ENCODE measurements at regions not wholly inside any gene's neighbourhood (a gene's known extent, or its start where the extent isn't known, plus 50 kb on each side); places are given as distances from the start of the nearest gene placed in this dataset.

GRCh38 chr11:16554361-16554760 is 184.1 kb upstream of the C11orf58 start:
- H3K4me3 ChIP-seq (ENCODE audit: insufficient read depth in 1 of 2, low read depth in 1 of 2, low read length in 2 of 2), result no peak overlapping the region
- H3K14ac ChIP-seq (ENCODE audit: low read length in 2 of 2), result no peak overlapping the region
- no peak overlapping the region for H3K27ac ChIP-seq (ENCODE audit: low read length, poor library complexity, severe bottlenecking)
- no peak overlapping the region for H4K91ac ChIP-seq (ENCODE audit: low read length)
- no peak for DNase-seq
- H3K18ac ChIP-seq (ENCODE audit: low read depth in 1 of 2, low read length in 2 of 2), result no peak overlapping the region
- no peak overlapping the region for H3K4me2 ChIP-seq (ENCODE audit: low read length, poor library complexity, severe bottlenecking)
- H2BK120ac ChIP-seq (ENCODE audit: low read depth, low read length), result no peak overlapping the region
- H2BK5ac ChIP-seq (ENCODE audit: low read depth, low read length, poor library complexity, severe bottlenecking), result no peak overlapping the region
- no peak overlapping the region for H3K4ac ChIP-seq (ENCODE audit: low read depth in 1 of 2, low read length in 2 of 2)
- no peak overlapping the region for H2AFZ ChIP-seq (ENCODE audit: low read depth, low read length)
- no peak overlapping the region for H2BK12ac ChIP-seq (ENCODE audit: low read length in 2 of 2)
- H3K9ac ChIP-seq (ENCODE audit: low read length), result no peak overlapping the region
- no peaks in the 10 kb centered on the region for H3K4me1 ChIP-seq (ENCODE audit: control insufficient read depth, insufficient read depth, low read depth, low read length)
- H3K27me3 ChIP-seq (ENCODE audit: control insufficient read depth in 1 of 2, insufficient read depth in 1 of 2, low read length in 2 of 2), result no peaks in the 10 kb centered on the region
- WGBS, result 100% methylated on average over 1 of the region's 2 CpGs
- no peaks in the 10 kb centered on the region for H3K36me3 ChIP-seq (ENCODE audit: control insufficient read depth in 1 of 2, insufficient read depth in 2 of 2, low read depth in 1 of 2, low read length in 2 of 2)
- H3K79me1 ChIP-seq (replicated peaks; ENCODE audit: low read length, poor library complexity, severe bottlenecking), result no peaks in the 10 kb centered on the region
- no peak overlapping the region for H4K8ac ChIP-seq (ENCODE audit: low read length)
- H2BK15ac ChIP-seq (ENCODE audit: low read depth, poor library complexity, severe bottlenecking), result no peak overlapping the region
- H2AK5ac ChIP-seq (ENCODE audit: low read length, severe bottlenecking), result no peak overlapping the region
- peaks cover 4% of the 10 kb centered on the region for H3K9me3 ChIP-seq (ENCODE audit: control insufficient read depth, low read length)
- no peak overlapping the region for H3K23ac ChIP-seq (ENCODE audit: low read length in 2 of 2)

DNA sequence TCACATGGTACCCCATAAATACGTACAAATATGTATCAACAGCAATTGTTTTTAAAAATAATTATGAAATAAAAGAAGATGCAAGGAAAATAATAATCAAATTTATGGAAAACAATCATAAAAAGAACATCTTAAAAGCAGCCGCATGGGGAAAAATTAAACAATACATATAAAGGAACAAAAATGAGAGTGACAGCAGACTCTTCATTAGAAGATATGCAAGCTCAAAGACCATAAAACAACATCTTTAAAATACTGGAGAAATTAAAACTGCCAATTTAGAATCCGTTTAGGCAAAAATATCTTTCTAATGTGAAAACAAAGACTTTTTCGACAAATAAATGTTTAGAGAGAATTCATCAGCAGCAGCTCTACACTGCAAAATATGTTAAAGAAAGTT is 190.6 kb upstream of the C11orf58 start:
- H3K27ac ChIP-seq (ENCODE audit: low read length, poor library complexity, severe bottlenecking), result no peak overlapping the region
- H3K4me2 ChIP-seq (ENCODE audit: low read length, poor library complexity, severe bottlenecking), result no peak overlapping the region
- H4K91ac ChIP-seq (ENCODE audit: low read length), result no peak overlapping the region
- H3K36me3 ChIP-seq (ENCODE audit: control insufficient read depth in 1 of 2, insufficient read depth in 2 of 2, low read depth in 1 of 2, low read length in 2 of 2), result no peaks in the 10 kb centered on the region
- no peak overlapping the region for H2AFZ ChIP-seq (ENCODE audit: low read depth, low read length)
- H3K27me3 ChIP-seq (ENCODE audit: control insufficient read depth in 1 of 2, insufficient read depth in 1 of 2, low read length in 2 of 2), result no peaks in the 10 kb centered on the region
- H3K9me3 ChIP-seq (ENCODE audit: control insufficient read depth, low read length), result peaks cover 14% of the 10 kb centered on the region
- no peak overlapping the region for H3K4me3 ChIP-seq (ENCODE audit: insufficient read depth in 1 of 2, low read depth in 1 of 2, low read length in 2 of 2)
- H2BK15ac ChIP-seq (ENCODE audit: low read depth, poor library complexity, severe bottlenecking), result no peak overlapping the region
- no peak overlapping the region for H3K23ac ChIP-seq (ENCODE audit: low read length in 2 of 2)
- no peak overlapping the region for H2BK12ac ChIP-seq (ENCODE audit: low read length in 2 of 2)
- no peaks in the 10 kb centered on the region for H3K79me1 ChIP-seq (replicated peaks; ENCODE audit: low read length, poor library complexity, severe bottlenecking)
- H3K9ac ChIP-seq (ENCODE audit: low read length), result no peak overlapping the region
- H3K14ac ChIP-seq (ENCODE audit: low read length in 2 of 2), result no peak overlapping the region
- H3K18ac ChIP-seq (ENCODE audit: low read depth in 1 of 2, low read length in 2 of 2), result no peak overlapping the region
- 100% methylated on average over 2 of the region's 4 CpGs for WGBS
- no peak overlapping the region for H2BK120ac ChIP-seq (ENCODE audit: low read depth, low read length)
- DNase-seq, result no peak
- no peak overlapping the region for H4K8ac ChIP-seq (ENCODE audit: low read length)
- H3K4ac ChIP-seq (ENCODE audit: low read depth in 1 of 2, low read length in 2 of 2), result no peak overlapping the region
- no peak overlapping the region for H2BK5ac ChIP-seq (ENCODE audit: low read depth, low read length, poor library complexity, severe bottlenecking)
- no peaks in the 10 kb centered on the region for H3K4me1 ChIP-seq (ENCODE audit: control insufficient read depth, insufficient read depth, low read depth, low read length)
- no peak overlapping the region for H2AK5ac ChIP-seq (ENCODE audit: low read length, severe bottlenecking)

- no peak overlapping the region for H2AK5ac ChIP-seq (ENCODE audit: low read length, severe bottlenecking)
- H3K27me3 ChIP-seq (ENCODE audit: control insufficient read depth in 1 of 2, insufficient read depth in 1 of 2, low read length in 2 of 2), result no peaks in the 10 kb centered on the region
- WGBS, result no CpG with 5 or more reads among the region's 1 CpG
Observed at GRCh38 chr11:16543642-16544041, 187.3 kb upstream of the SOX6 start.

DNA sequence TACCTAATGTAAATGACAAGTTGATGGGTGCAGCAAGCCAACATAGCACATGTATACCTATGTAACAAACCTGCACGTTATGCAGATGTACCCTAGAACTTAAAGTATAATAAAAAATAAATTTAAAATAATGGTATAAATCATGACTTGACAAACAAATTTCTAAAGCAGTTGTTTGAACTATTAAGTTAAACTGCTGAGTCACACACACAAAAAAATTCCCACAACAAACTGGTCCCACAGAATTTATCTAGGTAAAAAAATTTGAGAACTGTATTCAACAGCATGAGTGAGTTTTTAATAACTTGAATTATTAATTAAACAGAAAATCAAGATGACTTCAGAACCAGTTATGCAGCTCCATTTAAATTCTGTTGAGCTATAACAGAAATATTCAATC is 186.0 kb upstream of the SOX6 start:
- Histone ChIP-seq H3K4me2 (ENCODE audit: low read length, poor library complexity, severe bottlenecking) (no peak overlapping the region), H3K27me3 (ENCODE audit: control insufficient read depth in 1 of 2, insufficient read depth in 1 of 2, low read length in 2 of 2) (no peaks in the 10 kb centered on the region), H2AFZ (ENCODE audit: low read depth, low read length) (no peak overlapping the region), H2BK5ac (ENCODE audit: low read depth, low read length, poor library complexity, severe bottlenecking) (no peak overlapping the region), H3K9me3 (ENCODE audit: control insufficient read depth, low read length) (peaks cover 6% of the 10 kb centered on the region), H3K79me1 (replicated peaks; ENCODE audit: low read length, poor library complexity, severe bottlenecking) (no peaks in the 10 kb centered on the region), H3K4me1 (ENCODE audit: control insufficient read depth, insufficient read depth, low read depth, low read length) (no peaks in the 10 kb centered on the region), H2AK5ac (ENCODE audit: low read length, severe bottlenecking) (no peak overlapping the region), H3K9ac (ENCODE audit: low read length) (no peak overlapping the region), H3K14ac (ENCODE audit: low read length in 2 of 2) (no peak overlapping the region), H3K4me3 (ENCODE audit: insufficient read depth in 1 of 2, low read depth in 1 of 2, low read length in 2 of 2) (no peak overlapping the region), H2BK120ac (ENCODE audit: low read depth, low read length) (no peak overlapping the region), H2BK12ac (ENCODE audit: low read length in 2 of 2) (no peak overlapping the region), H3K36me3 (ENCODE audit: control insufficient read depth in 1 of 2, insufficient read depth in 2 of 2, low read depth in 1 of 2, low read length in 2 of 2) (no peaks in the 10 kb centered on the region), H3K18ac (ENCODE audit: low read depth in 1 of 2, low read length in 2 of 2) (no peak overlapping the region), H3K23ac (ENCODE audit: low read length in 2 of 2) (no peak overlapping the region), H4K8ac (ENCODE audit: low read length) (no peak overlapping the region), H3K27ac (ENCODE audit: low read length, poor library complexity, severe bottlenecking) (no peak overlapping the region), H3K4ac (ENCODE audit: low read depth in 1 of 2, low read length in 2 of 2) (no peak overlapping the region), H4K91ac (ENCODE audit: low read length) (no peak overlapping the region), H2BK15ac (ENCODE audit: low read depth, poor library complexity, severe bottlenecking) (no peak overlapping the region)
- WGBS, result no CpG with 5 or more reads among the region's 1 CpG
- no peak for DNase-seq

More at GRCh38 chr11:16543642-16544041, 187.3 kb upstream of the SOX6 start:
- no peak overlapping the region for H3K27ac ChIP-seq (ENCODE audit: low read length, poor library complexity, severe bottlenecking)
- H2BK15ac ChIP-seq (ENCODE audit: low read depth, poor library complexity, severe bottlenecking), result no peak overlapping the region
- no peak overlapping the region for H3K23ac ChIP-seq (ENCODE audit: low read length in 2 of 2)
- no peak overlapping the region for H3K4me2 ChIP-seq (ENCODE audit: low read length, poor library complexity, severe bottlenecking)
- no peaks in the 10 kb centered on the region for H3K79me1 ChIP-seq (replicated peaks; ENCODE audit: low read length, poor library complexity, severe bottlenecking)
- no peak overlapping the region for H2BK12ac ChIP-seq (ENCODE audit: low read length in 2 of 2)
- no peak overlapping the region for H3K18ac ChIP-seq (ENCODE audit: low read depth in 1 of 2, low read length in 2 of 2)
- H3K9ac ChIP-seq (ENCODE audit: low read length), result no peak overlapping the region
- no peak overlapping the region for H3K14ac ChIP-seq (ENCODE audit: low read length in 2 of 2)
- DNase-seq, result no peak
- no peaks in the 10 kb centered on the region for H3K4me1 ChIP-seq (ENCODE audit: control insufficient read depth, insufficient read depth, low read depth, low read length)
- peaks cover 9% of the 10 kb centered on the region for H3K9me3 ChIP-seq (ENCODE audit: control insufficient read depth, low read length)
- H3K4me3 ChIP-seq (ENCODE audit: insufficient read depth in 1 of 2, low read depth in 1 of 2, low read length in 2 of 2), result no peak overlapping the region
- H3K4ac ChIP-seq (ENCODE audit: low read depth in 1 of 2, low read length in 2 of 2), result no peak overlapping the region
- H3K36me3 ChIP-seq (ENCODE audit: control insufficient read depth in 1 of 2, insufficient read depth in 2 of 2, low read depth in 1 of 2, low read length in 2 of 2), result no peaks in the 10 kb centered on the region
- H2AFZ ChIP-seq (ENCODE audit: low read depth, low read length), result no peak overlapping the region
- H2BK120ac ChIP-seq (ENCODE audit: low read depth, low read length), result no peak overlapping the region
- H4K91ac ChIP-seq (ENCODE audit: low read length), result no peak overlapping the region
- no peak overlapping the region for H4K8ac ChIP-seq (ENCODE audit: low read length)
- no peak overlapping the region for H2BK5ac ChIP-seq (ENCODE audit: low read depth, low read length, poor library complexity, severe bottlenecking)

Measured in mesenchymal stem cell (in vitro differentiated cells and primary cell).